GM23338 (cell line): ENCODE measurements at regions not wholly inside any gene's neighbourhood (a gene's known extent, or its start where the extent isn't known, plus 50 kb on each side); places are given as distances from the start of the nearest gene placed in this dataset.

Experiments used
- ATAC-seq: fragments of 200-7000 bp; cut with Tn5 transposase; 3 replicates; pipeline ENCODE4 v1.9.1; 2020
- DNase-seq: peaks from one replicate; pipeline ENCODE4 v3.0.0-alpha.2; 2015; ENCODE audit warnings: low spot score
- H2AFZ ChIP-seq: fragments of 200-600 bp; sonication (generic); 2 replicates; pipeline ENCODE4 v1.8.0; 2016; ENCODE audit warnings: antibody characterized with exemption, mild to moderate bottlenecking, moderate library complexity
- H3F3A ChIP-seq: fragments of 200-600 bp; sonication (generic); replicated peaks from 2 replicates; pipeline ENCODE4 v1.8.0; 2017; ENCODE audit warnings: antibody characterized with exemption, mixed run types, low read depth
- H3K27ac ChIP-seq: fragments of 200-600 bp; sonication (generic); 2 replicates; pipeline ENCODE4 v1.6.1; 2016; ENCODE audit warnings: low read depth
- H3K27me3 ChIP-seq: fragments of 200-600 bp; sonication (generic); 2 replicates; pipeline ENCODE4 v1.8.0; 2016; ENCODE audit warnings: mild to moderate bottlenecking, mixed run types, moderate library complexity; ENCODE audit not compliant: insufficient read depth
- H3K36me3 ChIP-seq: fragments of 200-600 bp; sonication (generic); 2 replicates; pipeline ENCODE4 v1.8.0; 2016; ENCODE audit warnings: mild to moderate bottlenecking; ENCODE audit not compliant: insufficient read depth
- H3K4me1 ChIP-seq: fragments of 200-600 bp; sonication (generic); 2 replicates; pipeline ENCODE4 v1.8.0; 2016; ENCODE audit warnings: mild to moderate bottlenecking, moderate library complexity; ENCODE audit not compliant: insufficient read depth
- H3K4me2 ChIP-seq: fragments of 200-600 bp; sonication (generic); 2 replicates; pipeline ENCODE4 v1.7.1; 2017; ENCODE audit warnings: mixed run types
- H3K4me3 ChIP-seq: fragments of 200-600 bp; sonication (generic); 2 replicates; pipeline ENCODE4 v1.6.1; 2016; ENCODE audit warnings: mixed run types
- H3K79me2 ChIP-seq: fragments of 200-600 bp; sonication (generic); replicated peaks from 2 replicates; pipeline ENCODE4 v1.8.0; 2017; ENCODE audit warnings: mild to moderate bottlenecking; ENCODE audit not compliant: insufficient read depth
- H3K9me2 ChIP-seq: fragments of 200-600 bp; sonication (generic); 2 replicates; pipeline ENCODE4 v1.8.0; 2017; ENCODE audit not compliant: insufficient read depth
- H4K20me1 ChIP-seq: fragments of 200-600 bp; sonication (generic); replicated peaks from 2 replicates; pipeline ENCODE4 v1.8.0; 2017; ENCODE audit warnings: mild to moderate bottlenecking; ENCODE audit not compliant: insufficient read depth
- H3K27ac Mint-ChIP-seq: 2 replicates; pipeline ENCODE4 v1.8.0; 2020; ENCODE audit warnings: inconsistent platforms, mild to moderate bottlenecking, moderate library complexity, mixed read lengths
- H3K27me3 Mint-ChIP-seq: 3 replicates; pipeline ENCODE4 v1.8.0; 2022; ENCODE audit warnings: low read depth, mild to moderate bottlenecking, moderate library complexity, mixed read lengths, inconsistent platforms; ENCODE audit not compliant: insufficient read depth, poor library complexity
- H3K36me3 Mint-ChIP-seq: 3 replicates; pipeline ENCODE4 v1.8.0; 2021; ENCODE audit warnings: low read depth, mild to moderate bottlenecking, inconsistent platforms, moderate library complexity, mixed read lengths
- H3K4me1 Mint-ChIP-seq: 3 replicates; pipeline ENCODE4 v1.8.0; 2020; ENCODE audit warnings: mild to moderate bottlenecking, inconsistent platforms, mixed read lengths
- H3K4me3 Mint-ChIP-seq: 3 replicates; pipeline ENCODE4 v1.8.0; 2021; ENCODE audit warnings: moderate library complexity, mild to moderate bottlenecking, inconsistent platforms, mixed read lengths
- H3K9me3 Mint-ChIP-seq: 3 replicates; pipeline ENCODE4 v1.8.0; 2020; ENCODE audit warnings: moderate library complexity, mild to moderate bottlenecking, inconsistent platforms, mixed read lengths
- CREB1 ChIP-seq: fragments of 250-450 bp; sonication (Bioruptor Pico); IDR thresholded peaks from 2 replicates; pipeline ENCODE4 v1.5.0; 2020; ENCODE audit warnings: low read depth, mild to moderate bottlenecking, moderate library complexity
- CTCF ChIP-seq, 2 experiments: fragments of 200-600 bp in 1 of 2; sonication (generic) in 1 of 2; conservative IDR thresholded peaks; 2 replicates each; pipeline versions ENCODE4 v1.5.1 to v1.6.1; 2016 to 2017; ENCODE audit warnings: antibody characterized with exemption in 2 of 2, low read depth in 2 of 2, mild to moderate bottlenecking in 2 of 2, moderate library complexity in 1 of 2
- ETS1 ChIP-seq: IDR thresholded peaks from 2 replicates; pipeline ENCODE4 v1.6.1; 2016; ENCODE audit warnings: antibody characterized with exemption
- EZH2 ChIP-seq: fragments of 200-600 bp; sonication (generic); IDR thresholded peaks from one replicate; pipeline ENCODE4 v1.8.0; 2017; ENCODE audit warnings: antibody characterized with exemption, mild to moderate bottlenecking, low read depth; ENCODE audit not compliant: unreplicated experiment
- EZH2phosphoT487 ChIP-seq: fragments of 200-600 bp; sonication (generic); IDR thresholded peaks from one replicate; pipeline ENCODE4 v1.8.1; 2018; ENCODE audit warnings: antibody characterized with exemption; ENCODE audit not compliant: unreplicated experiment
- JUNB ChIP-seq: IDR thresholded peaks from one replicate; pipeline ENCODE4 v1.6.1; 2016; ENCODE audit warnings: antibody characterized with exemption; ENCODE audit not compliant: unreplicated experiment
- NANOG ChIP-seq: IDR thresholded peaks from 2 replicates; pipeline ENCODE4 v1.6.1; 2016; ENCODE audit warnings: antibody characterized with exemption, borderline replicate concordance
- REST ChIP-seq: IDR thresholded peaks from one replicate; pipeline ENCODE4 v1.6.1; 2018; ENCODE audit warnings: antibody characterized with exemption; ENCODE audit not compliant: unreplicated experiment
- STAT1 ChIP-seq: IDR thresholded peaks from one replicate; pipeline ENCODE4 v1.6.1; 2016; ENCODE audit warnings: antibody characterized with exemption; ENCODE audit not compliant: unreplicated experiment
- ZNF114 ChIP-seq: fragments of 250-450 bp; sonication (Bioruptor Pico); IDR thresholded peaks from 2 replicates; pipeline ENCODE4 v1.5.0; 2020; ENCODE audit warnings: mild to moderate bottlenecking, moderate library complexity
- ZNF331 ChIP-seq: fragments of 250-450 bp; sonication (Bioruptor Pico); IDR thresholded peaks from 2 replicates; pipeline ENCODE4 v1.5.0; 2020; ENCODE audit warnings: low read depth, mild to moderate bottlenecking, moderate library complexity
- ZNF462 ChIP-seq: fragments of 250-450 bp; sonication (Bioruptor Pico); IDR thresholded peaks from 2 replicates; pipeline ENCODE4 v1.5.0; 2020; ENCODE audit warnings: mild to moderate bottlenecking, moderate library complexity

GRCh38 chr6:134560019-134560418 lies 242.1 kb upstream of the SGK1 start (continued):
- TF ChIP-seq ETS1 (no peak), NANOG (no peak)

- Mint-ChIP-seq H3K27ac (no peak overlapping the region), H3K4me1 (no peaks in the 10 kb centered on the region), H3K4me3 (no peak overlapping the region)
- TF ChIP-seq JUNB (no peak), CREB1 (no peak), ZNF462 (CRISPR knock-in tag) (no peak), NANOG (no peak), EZH2phosphoT487 (no peak), STAT1 (no peak), ETS1 (no peak), ZNF114 (CRISPR knock-in tag) (no peak), ZNF331 (no peak), EZH2 (no peak), CTCF (conservative IDR thresholded peaks at IDR 0.05; ENCODE audit: low read depth in 2 of 2) (no peak), REST (no peak)
Observed at GRCh38 chr6:134557509-134557908, 239.6 kb upstream of the SGK1 start.

More at GRCh38 chr6:134557509-134557908, 239.6 kb upstream of the SGK1 start:
- H3K27me3 ChIP-seq, result no peaks in the 10 kb centered on the region
- H3K79me2 ChIP-seq, result no peaks in the 10 kb centered on the region
- Mint-ChIP-seq H3K9me3 (no peaks in the 10 kb centered on the region), H3K36me3 (no peaks in the 10 kb centered on the region), H3K27me3 (no peaks in the 10 kb centered on the region)
- H3K4me2 ChIP-seq, result no peak overlapping the region
- H3K9me2 ChIP-seq, result no peaks in the 10 kb centered on the region
- no peak overlapping the region for H2AFZ ChIP-seq
- no peak overlapping the region for H3K27ac ChIP-seq
- H3F3A ChIP-seq, result no peaks in the 10 kb centered on the region
- no peaks in the 10 kb centered on the region for H3K36me3 ChIP-seq
- no peaks in the 10 kb centered on the region for H3K4me1 ChIP-seq
- H3K4me3 ChIP-seq, result no peak overlapping the region
- DNase-seq (no peak), ATAC-seq (no peak)
- H4K20me1 ChIP-seq, result no peaks in the 10 kb centered on the region
